Astrocyte of the cerebellum (primary cell): ENCODE measurements at regions not wholly inside any gene's neighbourhood (a gene's known extent, or its start where the extent isn't known, plus 50 kb on each side); places are given as distances from the start of the nearest gene placed in this dataset.

Experiments used
- DNase-seq: peaks from one replicate; pipeline ENCODE4 v3.0.0-alpha.2; 2011; ENCODE audit warnings: low read depth
- H3K4me3 ChIP-seq: 2 replicates; pipeline ENCODE4 v1.5.1; 2011; ENCODE audit warnings: mild to moderate bottlenecking, low read depth, low read length, moderate library complexity
- CTCF ChIP-seq: IDR thresholded peaks from 2 replicates; pipeline ENCODE4 v1.5.1; 2012; ENCODE audit warnings: low read length, low read depth, moderate library complexity, mild to moderate bottlenecking; ENCODE audit errors: missing control alignments
- in situ Hi-C: cut with HindIII; loops from 2 replicates; pipeline ENCODE4 v1.10.0; 2017; ENCODE audit warnings: low sequenced_read_pairs

- H3K4me3 ChIP-seq, result no peak overlapping the region
- no peak for DNase-seq
- no peak for TF ChIP-seq CTCF
- in situ Hi-C loops, result no loop called here
Observed at GRCh38 chr4:187469627-187470026, 525.9 kb upstream of the ZFP42 start.

- no peak for DNase-seq
- in situ Hi-C loops, result no loop called here
- no peak overlapping the region for H3K4me3 ChIP-seq
- TF ChIP-seq CTCF, result no peak
Observed at GRCh38 chr4:187470061-187470460, 525.5 kb upstream of the ZFP42 start.

GRCh38 chr4:187474238-187474637 lies 521.3 kb upstream of the ZFP42 start:
- TF ChIP-seq CTCF, result no peak

GRCh38 chr4:187475901-187476300 lies 519.7 kb upstream of the ZFP42 start:
- DNase-seq, result no peak
- no peak for TF ChIP-seq CTCF
- no peak overlapping the region for H3K4me3 ChIP-seq
- in situ Hi-C loops, result no loop called here

More at GRCh38 chr4:187474238-187474637, 521.3 kb upstream of the ZFP42 start:
- DNase-seq, result no peak
- in situ Hi-C loops, result no loop called here
- H3K4me3 ChIP-seq, result no peak overlapping the region

GRCh38 chr4:187477224-187477623 lies 518.3 kb upstream of the ZFP42 start:
- TF ChIP-seq CTCF, result no peak
- in situ Hi-C loops, result no loop called here
- no peak for DNase-seq
- H3K4me3 ChIP-seq, result no peak overlapping the region

- in situ Hi-C loops, result no loop called here
- no peak overlapping the region for H3K4me3 ChIP-seq
- TF ChIP-seq CTCF, result no peak
- DNase-seq, result peak; percentile 94
Observed at GRCh38 chr4:187478292-187479140, 517.1 kb upstream of the ZFP42 start.

GRCh38 chr4:187479511-187479910 lies 516.1 kb upstream of the ZFP42 start:
- in situ Hi-C loops, result no loop called here
- no peak overlapping the region for H3K4me3 ChIP-seq
- DNase-seq, result no peak
- TF ChIP-seq CTCF, result no peak
